Neural progenitor cell (in vitro differentiated cells): ENCODE measurements at regions not wholly inside any gene's neighbourhood (a gene's known extent, or its start where the extent isn't known, plus 50 kb on each side); places are given as distances from the start of the nearest gene placed in this dataset.

Experiments used
- DNase-seq: peaks from one replicate; pipeline ENCODE4 v3.0.0-alpha.2; 2016; ENCODE audit warnings: low spot score
- H2AFZ ChIP-seq: fragments of 200-600 bp; sonication (generic); replicated peaks from 2 replicates; pipeline ENCODE4 v1.6.1; 2016; ENCODE audit warnings: antibody characterized with exemption
- H3F3A ChIP-seq: fragments of 200-600 bp; sonication (generic); 2 replicates; pipeline ENCODE4 v1.6.1; 2016; ENCODE audit warnings: antibody characterized with exemption, low read depth
- H3K27ac ChIP-seq: fragments of 200-600 bp; sonication (generic); 2 replicates; pipeline ENCODE4 v1.5.1; 2016; ENCODE audit warnings: mild to moderate bottlenecking
- H3K27me3 ChIP-seq: fragments of 200-600 bp; sonication (generic); 2 replicates; pipeline ENCODE4 v1.6.1; 2016; ENCODE audit warnings: mild to moderate bottlenecking, moderate library complexity
- H3K36me3 ChIP-seq: fragments of 200-600 bp; sonication (generic); 2 replicates; pipeline ENCODE4 v1.5.1; 2016
- H3K4me1 ChIP-seq: fragments of 200-600 bp; sonication (generic); 2 replicates; pipeline ENCODE4 v1.6.1; 2016; ENCODE audit warnings: mixed run types
- H3K4me2 ChIP-seq: fragments of 200-600 bp; sonication (generic); 2 replicates; pipeline ENCODE4 v1.6.1; 2016
- H3K4me3 ChIP-seq: fragments of 200-600 bp; sonication (generic); 2 replicates; pipeline ENCODE4 v1.5.1; 2016
- H3K79me2 ChIP-seq: fragments of 200-600 bp; sonication (generic); 2 replicates; pipeline ENCODE4 v1.6.1; 2016; ENCODE audit warnings: low read depth
- H3K9ac ChIP-seq: fragments of 200-600 bp; sonication (generic); 2 replicates; pipeline ENCODE4 v1.6.1; 2016
- H3K9me3 ChIP-seq: fragments of 200-600 bp; sonication (generic); 2 replicates; pipeline ENCODE4 v1.5.1; 2016; ENCODE audit warnings: low read depth
- H4K20me1 ChIP-seq: fragments of 200-600 bp; sonication (generic); 2 replicates; pipeline ENCODE4 v1.6.1; 2016; ENCODE audit warnings: low read depth
- H3K27ac Mint-ChIP-seq: 3 replicates; pipeline ENCODE4 v1.8.0; 2021; ENCODE audit warnings: mixed read lengths
- H3K27me3 Mint-ChIP-seq: 2 replicates; pipeline ENCODE4 v1.8.0; 2022; ENCODE audit warnings: low read depth, mild to moderate bottlenecking, inconsistent platforms, moderate library complexity, mixed read lengths; ENCODE audit not compliant: insufficient read depth
- H3K36me3 Mint-ChIP-seq: 3 replicates; pipeline ENCODE4 v1.8.0; 2021; ENCODE audit warnings: mixed read lengths
- H3K4me1 Mint-ChIP-seq: 3 replicates; pipeline ENCODE4 v1.8.0; 2021; ENCODE audit warnings: mixed read lengths
- H3K4me3 Mint-ChIP-seq: 3 replicates; pipeline ENCODE4 v1.8.0; 2021; ENCODE audit warnings: mild to moderate bottlenecking, moderate library complexity, mixed read lengths
- H3K9me3 Mint-ChIP-seq: 3 replicates; pipeline ENCODE4 v1.8.0; 2020; ENCODE audit warnings: mixed read lengths
- EZH2 ChIP-seq: fragments of 200-600 bp; sonication (generic); IDR thresholded peaks from 2 replicates; pipeline ENCODE4 v1.6.1; 2017; ENCODE audit warnings: antibody characterized with exemption, mild to moderate bottlenecking, moderate library complexity
- EZH2phosphoT487 ChIP-seq: fragments of 200-600 bp; sonication (generic); IDR thresholded peaks from 2 replicates; pipeline ENCODE4 v1.6.1; 2017; ENCODE audit warnings: antibody characterized with exemption
- TF ChIP-seq, protein P1 (sequence below): fragments of 200-600 bp; sonication (generic); IDR thresholded peaks from 2 replicates; pipeline ENCODE4 v1.5.1; 2017; ENCODE audit warnings: antibody characterized with exemption, mild to moderate bottlenecking

DNA sequence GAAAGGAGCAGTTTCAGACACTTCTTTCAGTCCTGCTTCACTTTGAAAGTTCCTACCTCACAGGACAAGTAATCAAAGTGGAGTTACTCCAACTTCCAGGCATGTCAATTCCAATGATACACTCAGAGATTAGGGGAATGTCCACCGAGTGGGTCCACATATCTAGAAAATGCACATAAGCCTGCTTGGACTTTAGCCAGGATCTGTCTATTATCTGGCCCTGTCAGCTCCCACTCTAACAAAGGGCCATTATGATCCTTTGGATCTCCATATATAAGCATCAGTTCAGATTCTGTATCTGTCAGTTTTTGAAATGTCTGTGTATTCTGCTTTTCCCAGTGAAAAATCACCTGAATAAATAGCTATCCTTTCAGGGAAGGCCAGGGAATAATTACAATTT lies 112.9 kb upstream of the ATXN7L3B start:
- no peaks in the 10 kb centered on the region for H3K9me3 ChIP-seq
- no peaks in the 10 kb centered on the region for H3F3A ChIP-seq
- H3K4me1 ChIP-seq, result no peaks in the 10 kb centered on the region
- no peaks in the 10 kb centered on the region for H3K27me3 Mint-ChIP-seq
- H3K27me3 ChIP-seq, result no peaks in the 10 kb centered on the region
- H3K4me3 Mint-ChIP-seq, result no peak overlapping the region
- no peak overlapping the region for H3K27ac Mint-ChIP-seq
- H3K79me2 ChIP-seq, result no peaks in the 10 kb centered on the region
- no peak overlapping the region for H2AFZ ChIP-seq
- no peaks in the 10 kb centered on the region for H3K36me3 ChIP-seq
- no peak overlapping the region for H3K27ac ChIP-seq
- DNase-seq, result no peak
- no peak overlapping the region for H3K9ac ChIP-seq
- no peak overlapping the region for H3K4me3 ChIP-seq
- H3K9me3 Mint-ChIP-seq, result no peaks in the 10 kb centered on the region
- no peak overlapping the region for H3K4me2 ChIP-seq
- no peaks in the 10 kb centered on the region for H4K20me1 ChIP-seq
- TF ChIP-seq, protein P1, sequence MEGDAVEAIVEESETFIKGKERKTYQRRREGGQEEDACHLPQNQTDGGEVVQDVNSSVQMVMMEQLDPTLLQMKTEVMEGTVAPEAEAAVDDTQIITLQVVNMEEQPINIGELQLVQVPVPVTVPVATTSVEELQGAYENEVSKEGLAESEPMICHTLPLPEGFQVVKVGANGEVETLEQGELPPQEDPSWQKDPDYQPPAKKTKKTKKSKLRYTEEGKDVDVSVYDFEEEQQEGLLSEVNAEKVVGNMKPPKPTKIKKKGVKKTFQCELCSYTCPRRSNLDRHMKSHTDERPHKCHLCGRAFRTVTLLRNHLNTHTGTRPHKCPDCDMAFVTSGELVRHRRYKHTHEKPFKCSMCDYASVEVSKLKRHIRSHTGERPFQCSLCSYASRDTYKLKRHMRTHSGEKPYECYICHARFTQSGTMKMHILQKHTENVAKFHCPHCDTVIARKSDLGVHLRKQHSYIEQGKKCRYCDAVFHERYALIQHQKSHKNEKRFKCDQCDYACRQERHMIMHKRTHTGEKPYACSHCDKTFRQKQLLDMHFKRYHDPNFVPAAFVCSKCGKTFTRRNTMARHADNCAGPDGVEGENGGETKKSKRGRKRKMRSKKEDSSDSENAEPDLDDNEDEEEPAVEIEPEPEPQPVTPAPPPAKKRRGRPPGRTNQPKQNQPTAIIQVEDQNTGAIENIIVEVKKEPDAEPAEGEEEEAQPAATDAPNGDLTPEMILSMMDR, result no peak
- TF ChIP-seq EZH2phosphoT487, result no peak
- no peak for TF ChIP-seq EZH2
- H3K4me1 Mint-ChIP-seq, result no peaks in the 10 kb centered on the region
- no peaks in the 10 kb centered on the region for H3K36me3 Mint-ChIP-seq

- H3K4me1 Mint-ChIP-seq, result no peaks in the 10 kb centered on the region
These were observed 111.5 kb upstream of the ATXN7L3B start for GRCh38 chr12:74426091-74426490.

GRCh38 chr12:74429535-74429934 lies 108.1 kb upstream of the ATXN7L3B start:
- TF ChIP-seq EZH2phosphoT487 (no peak), EZH2 (no peak)
- TF ChIP-seq, protein P1, result no peak
- H3K9me3 ChIP-seq, result no peaks in the 10 kb centered on the region
- H3K79me2 ChIP-seq, result no peaks in the 10 kb centered on the region
- Mint-ChIP-seq H3K27ac (no peak overlapping the region), H3K9me3 (no peaks in the 10 kb centered on the region), H3K36me3 (no peaks in the 10 kb centered on the region), H3K27me3 (peaks cover 3% of the 10 kb centered on the region), H3K4me3 (no peak overlapping the region), H3K4me1 (no peaks in the 10 kb centered on the region)
- no peaks in the 10 kb centered on the region for H3K36me3 ChIP-seq
- no peaks in the 10 kb centered on the region for H3K27me3 ChIP-seq
- no peak overlapping the region for H3K27ac ChIP-seq
- no peak overlapping the region for H3K4me2 ChIP-seq
- H3K4me3 ChIP-seq, result no peak overlapping the region
- no peak overlapping the region for H2AFZ ChIP-seq
- no peaks in the 10 kb centered on the region for H3F3A ChIP-seq
- H3K9ac ChIP-seq, result no peak overlapping the region
- H3K4me1 ChIP-seq, result no peaks in the 10 kb centered on the region
- no peak for DNase-seq
- no peaks in the 10 kb centered on the region for H4K20me1 ChIP-seq

More at GRCh38 chr12:74426091-74426490, 111.5 kb upstream of the ATXN7L3B start:
- DNase-seq, result no peak
- Histone ChIP-seq H3K9me3 (no peaks in the 10 kb centered on the region), H3K27me3 (no peaks in the 10 kb centered on the region), H3K4me3 (no peak overlapping the region), H3K4me1 (no peaks in the 10 kb centered on the region), H3K79me2 (no peaks in the 10 kb centered on the region), H4K20me1 (no peaks in the 10 kb centered on the region), H3K27ac (no peak overlapping the region), H3F3A (no peaks in the 10 kb centered on the region), H3K4me2 (no peak overlapping the region), H3K9ac (no peak overlapping the region), H3K36me3 (no peaks in the 10 kb centered on the region), H2AFZ (no peak overlapping the region)
- Mint-ChIP-seq H3K9me3 (no peaks in the 10 kb centered on the region), H3K36me3 (no peaks in the 10 kb centered on the region), H3K27ac (no peak overlapping the region), H3K27me3 (no peaks in the 10 kb centered on the region), H3K4me3 (no peak overlapping the region)
- TF ChIP-seq, protein P1, result no peak
- TF ChIP-seq EZH2phosphoT487, result no peak
- TF ChIP-seq EZH2, result no peak
